Brain microvascular endothelial cell (primary cell): ENCODE measurements at regions not wholly inside any gene's neighbourhood (a gene's known extent, or its start where the extent isn't known, plus 50 kb on each side); places are given as distances from the start of the nearest gene placed in this dataset.

Source experiments
- DNase-seq: peaks from one replicate; pipeline ENCODE4 v3.0.0-alpha.2; 2020
- H3K27ac ChIP-seq: fragments of 250-450 bp; sonication (Bioruptor Pico); 2 replicates; pipeline ENCODE4 v1.5.1; 2020; ENCODE audit warnings: mild to moderate bottlenecking, moderate library complexity
- H3K27me3 ChIP-seq: fragments of 250-450 bp; sonication (Bioruptor Pico); replicated peaks from 2 replicates; pipeline ENCODE4 v1.5.1; 2020; ENCODE audit warnings: mild to moderate bottlenecking
- H3K36me3 ChIP-seq: fragments of 250-450 bp; sonication (Bioruptor Pico); replicated peaks from 2 replicates; pipeline ENCODE4 v1.5.1; 2020; ENCODE audit warnings: mild to moderate bottlenecking
- H3K4me3 ChIP-seq: 2 replicates; pipeline ENCODE4 v1.5.1; 2011; ENCODE audit warnings: low read depth, mild to moderate bottlenecking, control low read depth, low read length, moderate library complexity
- in situ Hi-C: cut with HindIII; loops from 2 replicates; pipeline ENCODE4 v1.10.0; 2017; ENCODE audit warnings: low sequenced_read_pairs, low pct_ligation_motif_present
- TF ChIP-seq, protein P1 (sequence below): IDR thresholded peaks from 2 replicates; pipeline ENCODE4 v1.5.1; 2011; ENCODE audit warnings: low read depth, mild to moderate bottlenecking, moderate library complexity, low read length, control low read depth, inconsistent platforms; ENCODE audit errors: missing control alignments

DNA sequence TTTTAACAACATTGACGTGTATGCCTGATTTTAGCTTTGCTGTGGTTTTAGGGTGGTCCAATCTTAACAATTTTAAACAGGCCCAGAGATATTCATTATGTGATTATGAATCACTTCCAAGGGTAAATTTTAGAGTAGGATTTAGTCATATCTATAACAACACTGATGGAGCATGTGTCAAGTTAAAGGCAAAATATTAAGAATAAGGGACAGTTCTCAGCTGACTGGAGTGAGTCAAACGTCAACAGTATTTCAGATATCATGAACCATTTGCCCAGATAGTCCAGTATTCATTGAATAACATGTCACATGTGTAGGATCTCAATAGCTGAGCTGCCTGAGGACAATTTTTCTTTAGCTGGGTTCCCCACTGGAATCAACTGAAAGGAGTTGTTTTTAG lies 61.3 kb upstream of the VCX2 start:
- Histone ChIP-seq H3K36me3 (no peaks in the 10 kb centered on the region), H3K4me3 (no peak overlapping the region), H3K27ac (no peak overlapping the region), H3K27me3 (no peaks in the 10 kb centered on the region)
- DNase-seq: no peak
- TF ChIP-seq, protein P1, sequence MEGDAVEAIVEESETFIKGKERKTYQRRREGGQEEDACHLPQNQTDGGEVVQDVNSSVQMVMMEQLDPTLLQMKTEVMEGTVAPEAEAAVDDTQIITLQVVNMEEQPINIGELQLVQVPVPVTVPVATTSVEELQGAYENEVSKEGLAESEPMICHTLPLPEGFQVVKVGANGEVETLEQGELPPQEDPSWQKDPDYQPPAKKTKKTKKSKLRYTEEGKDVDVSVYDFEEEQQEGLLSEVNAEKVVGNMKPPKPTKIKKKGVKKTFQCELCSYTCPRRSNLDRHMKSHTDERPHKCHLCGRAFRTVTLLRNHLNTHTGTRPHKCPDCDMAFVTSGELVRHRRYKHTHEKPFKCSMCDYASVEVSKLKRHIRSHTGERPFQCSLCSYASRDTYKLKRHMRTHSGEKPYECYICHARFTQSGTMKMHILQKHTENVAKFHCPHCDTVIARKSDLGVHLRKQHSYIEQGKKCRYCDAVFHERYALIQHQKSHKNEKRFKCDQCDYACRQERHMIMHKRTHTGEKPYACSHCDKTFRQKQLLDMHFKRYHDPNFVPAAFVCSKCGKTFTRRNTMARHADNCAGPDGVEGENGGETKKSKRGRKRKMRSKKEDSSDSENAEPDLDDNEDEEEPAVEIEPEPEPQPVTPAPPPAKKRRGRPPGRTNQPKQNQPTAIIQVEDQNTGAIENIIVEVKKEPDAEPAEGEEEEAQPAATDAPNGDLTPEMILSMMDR: no peak
- in situ Hi-C loops: no loop called here

DNA sequence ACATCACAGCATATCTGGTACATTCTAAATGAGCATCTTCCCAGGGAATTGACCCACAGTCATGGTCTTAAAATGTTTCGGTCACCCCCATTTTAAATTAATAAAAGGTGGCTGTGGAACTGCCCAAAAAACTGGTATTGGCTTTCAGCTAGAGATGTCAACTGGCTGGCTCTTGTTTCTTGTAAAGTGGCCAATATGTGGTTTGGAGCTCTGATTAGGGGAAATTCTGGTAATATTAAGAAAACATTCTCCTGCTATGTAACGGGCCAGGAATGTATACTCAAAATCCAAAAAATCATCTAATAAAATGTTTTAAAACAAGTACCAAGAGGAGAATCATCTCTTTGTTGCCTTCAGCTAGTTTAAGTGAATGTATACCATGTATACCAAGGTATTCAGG lies 62.0 kb upstream of the VCX2 start:
- Histone ChIP-seq H3K27me3 (no peaks in the 10 kb centered on the region), H3K4me3 (no peak overlapping the region), H3K36me3 (no peaks in the 10 kb centered on the region), H3K27ac (no peak overlapping the region)
- TF ChIP-seq, protein P1: no peak
- peak; percentile 6 for DNase-seq
- in situ Hi-C loops: no loop called here

DNA sequence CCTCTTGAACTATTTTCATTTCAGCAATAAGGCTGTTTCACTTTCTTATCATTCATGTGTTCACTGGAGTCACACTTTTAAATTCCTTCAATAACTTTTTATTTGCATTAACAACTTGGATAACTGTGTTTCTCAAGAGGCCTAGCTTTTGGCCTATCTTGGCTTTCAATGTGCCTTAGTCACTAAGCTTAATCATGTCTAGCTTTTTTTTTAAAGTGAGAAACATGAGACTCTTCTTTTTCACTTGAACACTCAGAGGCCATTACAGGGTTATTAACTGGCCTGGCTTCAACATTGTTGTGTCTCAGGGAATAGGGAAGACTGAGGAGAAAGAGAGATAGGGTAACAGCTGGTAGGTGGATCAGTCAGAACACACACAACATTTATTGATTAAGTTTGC lies 64.0 kb upstream of the VCX2 start:
- Histone ChIP-seq H3K27ac (no peak overlapping the region), H3K36me3 (no peaks in the 10 kb centered on the region), H3K27me3 (no peaks in the 10 kb centered on the region), H3K4me3 (no peak overlapping the region)
- TF ChIP-seq, protein P1: no peak
- in situ Hi-C loops: no loop called here
- peak; percentile 2 for DNase-seq

DNA sequence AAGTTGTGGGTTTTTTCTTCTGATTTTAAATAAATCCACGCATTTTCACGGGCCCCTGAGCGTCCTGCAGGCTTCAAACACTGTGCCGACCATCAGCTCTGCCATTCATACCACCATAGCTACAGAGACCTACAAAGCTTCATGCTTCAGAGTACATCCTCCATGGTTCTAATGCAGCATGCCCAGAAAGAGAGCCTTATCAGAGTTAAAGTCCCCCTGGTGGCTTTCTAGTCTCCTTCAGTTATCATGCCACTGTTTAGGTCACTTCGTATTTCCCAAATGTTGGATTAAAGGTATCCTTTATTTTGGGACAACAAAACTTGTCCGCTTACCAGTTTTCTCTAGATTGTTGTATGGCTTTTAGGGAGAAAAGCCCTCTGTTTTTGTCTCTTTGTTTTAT lies 66.7 kb upstream of the VCX2 start:
- Histone ChIP-seq H3K27ac (no peak overlapping the region), H3K36me3 (no peaks in the 10 kb centered on the region), H3K4me3 (no peak overlapping the region), H3K27me3 (no peaks in the 10 kb centered on the region)
- DNase-seq: no peak
- in situ Hi-C loops: no loop called here
- TF ChIP-seq, protein P1: no peak

DNA sequence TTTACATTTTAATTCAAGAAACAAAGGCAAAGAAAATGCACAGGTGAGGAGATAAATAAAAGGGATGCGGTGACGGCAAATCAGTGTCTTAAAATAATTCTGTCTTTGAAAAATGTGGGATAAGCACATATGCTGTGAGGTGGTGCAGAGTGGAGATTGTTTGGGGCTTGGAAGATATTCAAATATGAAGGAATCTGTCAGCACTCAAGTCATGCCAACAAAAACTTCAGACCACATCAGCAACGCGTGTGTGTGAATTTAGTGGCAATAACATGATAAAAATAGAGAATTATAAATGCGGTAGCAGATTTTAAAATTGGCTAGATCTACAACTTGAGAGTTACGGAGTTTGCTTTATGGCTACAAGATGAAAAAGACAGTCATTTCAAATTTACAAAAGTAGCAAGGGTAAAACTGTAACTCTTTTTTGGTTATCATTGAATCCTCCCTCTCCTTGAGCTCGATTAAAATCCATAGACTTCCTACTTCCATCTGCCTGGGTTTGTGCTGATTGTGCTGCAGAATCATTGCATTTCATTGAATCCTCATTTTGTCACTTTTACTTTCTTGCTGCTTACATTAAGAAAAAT lies 71.5 kb upstream of the VCX2 start:
- Histone ChIP-seq H3K27ac (no peak overlapping the region), H3K27me3 (no peaks in the 10 kb centered on the region), H3K36me3 (no peaks in the 10 kb centered on the region), H3K4me3 (no peak overlapping the region)
- no peak for DNase-seq
- TF ChIP-seq, protein P1: no peak
- in situ Hi-C loops: no loop called here

DNA sequence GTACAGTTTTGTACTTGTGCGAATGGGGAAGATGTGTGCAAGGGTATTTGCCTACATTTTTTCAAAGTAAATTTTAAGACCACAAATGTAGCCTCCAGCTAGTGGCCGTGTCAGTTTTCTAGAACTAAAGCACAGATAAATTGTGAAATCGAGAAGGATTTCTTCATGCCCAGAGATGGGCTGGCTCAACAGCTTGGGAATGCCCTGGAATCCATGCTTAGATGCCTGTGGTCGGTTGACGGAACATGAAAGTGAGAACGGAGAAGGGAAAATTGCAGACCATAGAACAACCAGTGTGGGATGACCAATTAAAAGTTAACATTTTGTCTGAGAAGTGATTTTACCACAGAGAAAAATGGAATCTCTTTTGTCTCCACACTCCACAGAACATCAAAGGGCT lies 73.2 kb upstream of the VCX2 start:
- DNase-seq: no peak
- H3K36me3 ChIP-seq: no peaks in the 10 kb centered on the region
- TF ChIP-seq, protein P1: no peak
- in situ Hi-C loops: no loop called here
- no peak overlapping the region for H3K27ac ChIP-seq
- no peak overlapping the region for H3K4me3 ChIP-seq
- H3K27me3 ChIP-seq: no peaks in the 10 kb centered on the region
